OCI-LY1 (cell line): ENCODE measurements at regions not wholly inside any gene's neighbourhood (a gene's known extent, or its start where the extent isn't known, plus 50 kb on each side); places are given as distances from the start of the nearest gene placed in this dataset.

Experiments used
- H2AFZ ChIP-seq: fragments of 200-600 bp; sonication (generic), shearing (Covaris generic); 2 replicates; pipeline ENCODE4 v1.6.0; 2014; ENCODE audit warnings: antibody characterized with exemption, mild to moderate bottlenecking, low read length
- H3F3A ChIP-seq: fragments of 200-600 bp; sonication (generic), shearing (Covaris generic); 2 replicates; pipeline ENCODE4 v1.6.0; 2014; ENCODE audit warnings: mild to moderate bottlenecking, antibody characterized with exemption, low read length, moderate library complexity; ENCODE audit not compliant: insufficient read depth
- H3K27ac ChIP-seq: fragments of 200-600 bp; sonication (generic); 2 replicates; pipeline ENCODE4 v1.5.1; 2014; ENCODE audit warnings: low read length, mixed run types, mild to moderate bottlenecking, low read depth; ENCODE audit not compliant: poor library complexity, severe bottlenecking
- H3K27me3 ChIP-seq: fragments of 200-600 bp; sonication (generic); 2 replicates; pipeline ENCODE4 v1.6.0; 2014; ENCODE audit warnings: antibody characterized with exemption, mild to moderate bottlenecking, low read length, moderate library complexity; ENCODE audit not compliant: insufficient read depth
- H3K36me3 ChIP-seq: fragments of 200-600 bp; sonication (generic); 2 replicates; pipeline ENCODE4 v1.6.1; 2014; ENCODE audit warnings: mild to moderate bottlenecking, antibody characterized with exemption, low read length, moderate library complexity, mixed read lengths; ENCODE audit not compliant: insufficient read depth
- H3K4me1 ChIP-seq: fragments of 200-600 bp; sonication (generic); 2 replicates; pipeline ENCODE4 v1.5.1; 2014; ENCODE audit warnings: mild to moderate bottlenecking, low read length, moderate library complexity; ENCODE audit not compliant: insufficient read depth, severe bottlenecking
- H3K4me2 ChIP-seq: fragments of 200-600 bp; sonication (generic), shearing (Covaris generic); 2 replicates; pipeline ENCODE4 v1.6.1; 2014; ENCODE audit warnings: low read length
- H3K4me3 ChIP-seq: fragments of 200-600 bp; sonication (generic); 2 replicates; pipeline ENCODE4 v1.5.1; 2014; ENCODE audit warnings: low read length, low read depth, mild to moderate bottlenecking, mixed read lengths; ENCODE audit not compliant: poor library complexity, severe bottlenecking
- H3K79me2 ChIP-seq: fragments of 200-600 bp; shearing (Covaris generic); 2 replicates; pipeline ENCODE4 v1.6.1; 2016; ENCODE audit warnings: mixed run types, low read length, mixed read lengths; ENCODE audit not compliant: insufficient read depth
- H3K9ac ChIP-seq: fragments of 200-600 bp; sonication (generic), shearing (Covaris generic); 2 replicates; pipeline ENCODE4 v1.6.1; 2014; ENCODE audit warnings: mild to moderate bottlenecking, low read length, mixed read lengths
- H3K9me2 ChIP-seq: fragments of 200-600 bp; sonication (generic), shearing (Covaris generic); 2 replicates; pipeline ENCODE4 v1.6.1; 2014; ENCODE audit warnings: low read depth, mild to moderate bottlenecking, low read length, mixed read lengths
- H3K9me3 ChIP-seq: fragments of 200-600 bp; shearing (Covaris generic); 2 replicates; pipeline ENCODE4 v1.6.1; 2014; ENCODE audit warnings: low read length, mixed read lengths
- H4K20me1 ChIP-seq: fragments of 200-600 bp; sonication (generic), shearing (Covaris generic); 2 replicates; pipeline ENCODE4 v1.6.0; 2016; ENCODE audit warnings: mild to moderate bottlenecking, low read length; ENCODE audit not compliant: insufficient read depth
- EZH2 ChIP-seq: fragments of 200-600 bp; sonication (generic), shearing (Covaris generic); IDR thresholded peaks from 2 replicates; pipeline ENCODE4 v1.8.0; 2017; ENCODE audit warnings: borderline replicate concordance, mixed run types, mild to moderate bottlenecking, antibody characterized with exemption, low read length, moderate library complexity, mixed read lengths
- TF ChIP-seq, protein P1 (sequence below): fragments of 200-600 bp; sonication (generic), shearing (Covaris generic); IDR thresholded peaks from 2 replicates; pipeline ENCODE4 v1.5.1; 2017; ENCODE audit warnings: mild to moderate bottlenecking, antibody characterized with exemption, low read length, moderate library complexity, mixed read lengths

DNA sequence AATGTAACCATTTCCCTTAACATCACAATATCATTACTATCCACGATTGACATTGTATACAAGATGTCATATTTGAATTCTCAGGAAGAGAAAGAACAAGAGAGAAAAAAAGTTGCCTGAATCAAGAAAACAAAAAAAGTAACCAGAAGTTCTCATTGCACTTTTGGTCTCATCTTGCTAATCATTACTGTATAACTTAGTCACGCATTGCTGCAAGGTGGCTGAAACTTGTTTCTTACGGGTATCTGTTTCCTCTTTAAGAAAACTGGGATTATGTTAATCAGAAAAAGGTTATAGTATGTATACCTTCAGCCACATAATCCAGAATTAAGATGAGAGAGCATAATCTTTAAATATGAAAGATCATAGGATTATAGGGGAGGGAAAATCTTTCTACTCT lies 639.7 kb upstream of the SYT4 start:
- Histone ChIP-seq H3K9ac (no peak overlapping the region), H3K9me3 (no peaks in the 10 kb centered on the region), H2AFZ (no peak overlapping the region), H4K20me1 (no peaks in the 10 kb centered on the region), H3K27me3 (no peaks in the 10 kb centered on the region), H3K4me1 (no peaks in the 10 kb centered on the region), H3K36me3 (no peaks in the 10 kb centered on the region), H3K4me3 (no peak overlapping the region), H3F3A (no peaks in the 10 kb centered on the region), H3K4me2 (no peak overlapping the region), H3K79me2 (no peaks in the 10 kb centered on the region), H3K9me2 (no peaks in the 10 kb centered on the region), H3K27ac (no peak overlapping the region)
- no peak for TF ChIP-seq EZH2
- TF ChIP-seq, protein P1, sequence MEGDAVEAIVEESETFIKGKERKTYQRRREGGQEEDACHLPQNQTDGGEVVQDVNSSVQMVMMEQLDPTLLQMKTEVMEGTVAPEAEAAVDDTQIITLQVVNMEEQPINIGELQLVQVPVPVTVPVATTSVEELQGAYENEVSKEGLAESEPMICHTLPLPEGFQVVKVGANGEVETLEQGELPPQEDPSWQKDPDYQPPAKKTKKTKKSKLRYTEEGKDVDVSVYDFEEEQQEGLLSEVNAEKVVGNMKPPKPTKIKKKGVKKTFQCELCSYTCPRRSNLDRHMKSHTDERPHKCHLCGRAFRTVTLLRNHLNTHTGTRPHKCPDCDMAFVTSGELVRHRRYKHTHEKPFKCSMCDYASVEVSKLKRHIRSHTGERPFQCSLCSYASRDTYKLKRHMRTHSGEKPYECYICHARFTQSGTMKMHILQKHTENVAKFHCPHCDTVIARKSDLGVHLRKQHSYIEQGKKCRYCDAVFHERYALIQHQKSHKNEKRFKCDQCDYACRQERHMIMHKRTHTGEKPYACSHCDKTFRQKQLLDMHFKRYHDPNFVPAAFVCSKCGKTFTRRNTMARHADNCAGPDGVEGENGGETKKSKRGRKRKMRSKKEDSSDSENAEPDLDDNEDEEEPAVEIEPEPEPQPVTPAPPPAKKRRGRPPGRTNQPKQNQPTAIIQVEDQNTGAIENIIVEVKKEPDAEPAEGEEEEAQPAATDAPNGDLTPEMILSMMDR: no peak

DNA sequence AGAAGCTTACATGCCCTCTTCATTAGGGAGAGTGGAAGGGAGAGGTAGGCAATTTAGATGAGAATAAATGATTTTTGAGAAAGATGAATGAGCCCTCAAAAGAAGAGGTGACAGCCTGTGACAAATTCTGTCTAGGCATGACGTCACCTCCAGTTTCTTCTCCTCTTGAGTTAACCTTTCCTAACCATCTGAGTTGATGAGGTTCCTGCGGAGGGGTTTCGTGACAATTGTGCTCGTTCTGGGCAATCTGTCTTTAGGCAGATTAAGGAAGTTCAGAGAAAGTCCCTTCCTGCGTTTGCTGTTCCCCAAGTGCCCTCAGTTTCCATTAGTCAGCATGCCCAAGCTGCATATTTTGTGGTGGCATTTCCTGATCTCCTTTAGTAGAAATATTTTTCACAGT lies 640.2 kb upstream of the SYT4 start:
- no peaks in the 10 kb centered on the region for H3K27me3 ChIP-seq
- H4K20me1 ChIP-seq: no peaks in the 10 kb centered on the region
- no peaks in the 10 kb centered on the region for H3K36me3 ChIP-seq
- H3K9me2 ChIP-seq: no peaks in the 10 kb centered on the region
- H3F3A ChIP-seq: no peaks in the 10 kb centered on the region
- H3K4me3 ChIP-seq: no peak overlapping the region
- H3K4me1 ChIP-seq: no peaks in the 10 kb centered on the region
- no peaks in the 10 kb centered on the region for H3K79me2 ChIP-seq
- TF ChIP-seq EZH2: no peak
- TF ChIP-seq, protein P1: no peak
- H3K4me2 ChIP-seq: no peak overlapping the region
- no peaks in the 10 kb centered on the region for H3K9me3 ChIP-seq
- H3K27ac ChIP-seq: no peak overlapping the region
- no peak overlapping the region for H3K9ac ChIP-seq
- H2AFZ ChIP-seq: no peak overlapping the region

DNA sequence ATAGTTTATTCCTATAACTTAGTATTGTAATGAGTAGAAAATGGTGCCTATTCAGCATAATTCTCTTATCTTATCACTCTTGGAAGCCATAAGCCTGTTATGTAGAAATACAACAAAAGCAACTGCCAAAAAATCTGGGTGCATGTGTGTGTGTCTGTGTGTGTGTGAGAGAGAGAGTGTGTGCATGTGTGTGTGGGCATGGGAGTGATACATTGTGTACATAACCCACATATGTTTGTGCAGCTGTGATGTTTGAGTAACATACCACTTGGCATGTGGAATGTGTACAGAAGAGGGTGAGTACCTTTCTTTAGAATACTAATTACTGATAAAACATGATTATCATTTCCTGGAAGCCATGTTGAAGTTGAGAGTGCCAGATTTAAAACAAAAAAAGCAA lies 642.3 kb upstream of the SYT4 start:
- Histone ChIP-seq H3K36me3 (no peaks in the 10 kb centered on the region), H4K20me1 (no peaks in the 10 kb centered on the region), H3K9ac (no peak overlapping the region), H3K9me2 (no peaks in the 10 kb centered on the region), H3K4me1 (no peaks in the 10 kb centered on the region), H2AFZ (no peak overlapping the region), H3K27ac (no peak overlapping the region), H3K79me2 (no peaks in the 10 kb centered on the region), H3K4me3 (no peak overlapping the region), H3K27me3 (no peaks in the 10 kb centered on the region), H3K9me3 (no peaks in the 10 kb centered on the region), H3K4me2 (no peak overlapping the region), H3F3A (no peaks in the 10 kb centered on the region)
- no peak for TF ChIP-seq EZH2
- TF ChIP-seq, protein P1: no peak
